Esophagus squamous epithelium (tissue), 4 donors: ENCODE measurements at regions not wholly inside any gene's neighbourhood (a gene's known extent, or its start where the extent isn't known, plus 50 kb on each side); places are given as distances from the start of the nearest gene placed in this dataset.

Experiments used
- POLR2A ChIP-seq, 4 donors: fragments of 450-650 bp; IDR thresholded peaks; one replicate each; pipeline ENCODE4 v1.6.1; 2017; ENCODE audit warnings: antibody characterized with exemption in 4 of 4, mild to moderate bottlenecking in 4 of 4, moderate library complexity in 3 of 4
- TF ChIP-seq, protein P1 (sequence below), 6 experiments: fragments of 450-650 bp in 4 of 6; fragments of 200-600 bp in 2 of 6; sonication (generic) in 2 of 6; IDR thresholded peaks; one replicate each; pipeline ENCODE4 v1.5.1; 2016 to 2019; ENCODE audit warnings: antibody characterized with exemption in 6 of 6, mild to moderate bottlenecking in 4 of 6, moderate library complexity in 4 of 6

DNA sequence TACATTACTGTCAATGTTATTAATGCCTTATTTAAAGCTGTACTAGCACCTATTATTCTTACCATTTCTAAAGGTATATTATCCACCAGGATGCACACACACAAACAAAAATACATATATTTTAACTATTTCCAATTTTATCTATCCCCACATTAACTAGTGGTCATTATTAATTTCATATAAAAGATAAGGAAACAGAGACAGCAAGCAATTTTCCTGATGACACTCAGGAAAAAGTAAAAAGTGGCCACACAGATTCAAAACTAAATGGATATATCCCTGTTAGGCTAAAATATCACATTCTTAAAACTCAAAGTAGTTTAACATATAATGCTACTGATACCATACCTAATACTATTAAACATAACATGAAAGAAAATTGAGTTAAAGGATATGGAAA lies 534.1 kb downstream of the KCNT2 start:
- no peak for TF ChIP-seq POLR2A (IDR thresholded peaks at IDR 0.05)
- TF ChIP-seq, protein P1, sequence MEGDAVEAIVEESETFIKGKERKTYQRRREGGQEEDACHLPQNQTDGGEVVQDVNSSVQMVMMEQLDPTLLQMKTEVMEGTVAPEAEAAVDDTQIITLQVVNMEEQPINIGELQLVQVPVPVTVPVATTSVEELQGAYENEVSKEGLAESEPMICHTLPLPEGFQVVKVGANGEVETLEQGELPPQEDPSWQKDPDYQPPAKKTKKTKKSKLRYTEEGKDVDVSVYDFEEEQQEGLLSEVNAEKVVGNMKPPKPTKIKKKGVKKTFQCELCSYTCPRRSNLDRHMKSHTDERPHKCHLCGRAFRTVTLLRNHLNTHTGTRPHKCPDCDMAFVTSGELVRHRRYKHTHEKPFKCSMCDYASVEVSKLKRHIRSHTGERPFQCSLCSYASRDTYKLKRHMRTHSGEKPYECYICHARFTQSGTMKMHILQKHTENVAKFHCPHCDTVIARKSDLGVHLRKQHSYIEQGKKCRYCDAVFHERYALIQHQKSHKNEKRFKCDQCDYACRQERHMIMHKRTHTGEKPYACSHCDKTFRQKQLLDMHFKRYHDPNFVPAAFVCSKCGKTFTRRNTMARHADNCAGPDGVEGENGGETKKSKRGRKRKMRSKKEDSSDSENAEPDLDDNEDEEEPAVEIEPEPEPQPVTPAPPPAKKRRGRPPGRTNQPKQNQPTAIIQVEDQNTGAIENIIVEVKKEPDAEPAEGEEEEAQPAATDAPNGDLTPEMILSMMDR (IDR thresholded peaks at IDR 0.05) = no peak
